Omental fat pad (tissue), 3 donors: ENCODE measurements at regions not wholly inside any gene's neighbourhood (a gene's known extent, or its start where the extent isn't known, plus 50 kb on each side); places are given as distances from the start of the nearest gene placed in this dataset.

Experiments
- ATAC-seq: fragments of 150-250 bp; one replicate; pipeline ENCODE4 v1.9.1; 2016; ENCODE audit warnings: mild to moderate bottlenecking, moderate library complexity; ENCODE audit not compliant: low FRiP score
- DNase-seq: peaks from one replicate; pipeline ENCODE4 v3.0.0-alpha.2; 2019; ENCODE audit warnings: low spot score
- CTCF ChIP-seq, 3 donors: fragments of 450-650 bp; IDR thresholded peaks; one replicate each; pipeline ENCODE4 v1.5.1; 2016 to 2017; ENCODE audit warnings: antibody characterized with exemption in 3 of 3, mild to moderate bottlenecking in 3 of 3, moderate library complexity in 2 of 3

- TF ChIP-seq CTCF (IDR thresholded peaks at IDR 0.05), result no peak
- ATAC-seq (no peak), DNase-seq (peak; percentile 14)
These were observed 181.8 kb downstream of the DLL1 start for GRCh38 chr6:170108890-170109587.

- DNase-seq (no peak), ATAC-seq (no peak)
- no peak for TF ChIP-seq CTCF (IDR thresholded peaks at IDR 0.05)
These were observed 182.4 kb downstream of the DLL1 start for GRCh38 chr6:170108456-170108855.

- DNase-seq (no peak), ATAC-seq (no peak)
- TF ChIP-seq CTCF (IDR thresholded peaks at IDR 0.05), result no peak
These were observed 183.2 kb downstream of the DLL1 start for GRCh38 chr6:170107606-170108222.

GRCh38 chr6:170106906-170107525 is 183.9 kb downstream of the DLL1 start:
- TF ChIP-seq CTCF (IDR thresholded peaks at IDR 0.05), result no peak
- no peak for ATAC-seq
- DNase-seq, result no peak

GRCh38 chr6:170102582-170103481 is 188.0 kb downstream of the DLL1 start:
- ATAC-seq, result no peak
- DNase-seq, result peak; percentile 4
- TF ChIP-seq CTCF (IDR thresholded peaks at IDR 0.05), result no peak

GRCh38 chr6:170102038-170102437 is 188.8 kb downstream of the DLL1 start:
- TF ChIP-seq CTCF (IDR thresholded peaks at IDR 0.05), result no peak
- DNase-seq, result peak; percentile 6

More at GRCh38 chr6:170102038-170102437, 188.8 kb downstream of the DLL1 start:
- no peak for ATAC-seq
